WTC11 (cell line): ENCODE measurements at regions not wholly inside any gene's neighbourhood (a gene's known extent, or its start where the extent isn't known, plus 50 kb on each side); places are given as distances from the start of the nearest gene placed in this dataset.

ENCODE experiments used
- ATAC-seq: fragments of 200-7000 bp; cut with Tn5 transposase; 2 replicates; pipeline ENCODE4 v1.10.0; 2021; ENCODE audit warnings: mild to moderate bottlenecking, moderate library complexity
- CTCF ChIA-PET: fragments of 300-600 bp; sonication (Branson Sonifier 250); formaldehyde crosslinking; loops from one replicate; lab custom pipeline; 2021; ENCODE audit warnings: antibody characterized with exemption; lab: Charles Lee
- POLR2A ChIA-PET: fragments of 350-600 bp; sonication (Branson Sonifier 250); formaldehyde crosslinking; loops from one replicate; lab custom pipeline; 2021; ENCODE audit warnings: antibody characterized with exemption; lab: Charles Lee
- DNase-seq: peaks from one replicate; pipeline ENCODE4 v3.0.0; 2021; ENCODE audit warnings: low spot score
- H3K27ac Mint-ChIP-seq: 2 replicates; pipeline ENCODE4 v1.8.0; 2021; ENCODE audit warnings: mixed read lengths
- H3K27me3 Mint-ChIP-seq: 2 replicates; pipeline ENCODE4 v1.8.0; 2021; ENCODE audit warnings: low read depth, mild to moderate bottlenecking, moderate library complexity, mixed read lengths
- H3K36me3 Mint-ChIP-seq: 2 replicates; pipeline ENCODE4 v1.8.0; 2021; ENCODE audit warnings: mixed read lengths
- H3K4me1 Mint-ChIP-seq: 2 replicates; pipeline ENCODE4 v1.8.0; 2022; ENCODE audit warnings: mixed read lengths
- H3K4me3 Mint-ChIP-seq: 2 replicates; pipeline ENCODE4 v1.8.0; 2021; ENCODE audit warnings: mild to moderate bottlenecking, moderate library complexity, mixed read lengths
- H3K9me3 Mint-ChIP-seq: 2 replicates; pipeline ENCODE4 v1.8.0; 2021; ENCODE audit warnings: mixed read lengths
- CREB1 ChIP-seq: sonication (generic); formaldehyde crosslinking; IDR thresholded peaks from 2 replicates; pipeline ENCODE4 v1.8.0; 2023; ENCODE audit warnings: mild to moderate bottlenecking, missing genetic modification reagents
- ETV6 ChIP-seq: sonication (generic); formaldehyde crosslinking; IDR thresholded peaks from 2 replicates; pipeline ENCODE4 v1.8.1; 2022; ENCODE audit warnings: mild to moderate bottlenecking, missing genetic modification reagents
- GTF2I ChIP-seq: fragments of 250-450 bp; sonication (Bioruptor Pico); conservative IDR thresholded peaks from 2 replicates; pipeline ENCODE4 v1.4.0; 2021; ENCODE audit warnings: mild to moderate bottlenecking
- NFE2L1 ChIP-seq: sonication (generic); formaldehyde crosslinking; IDR thresholded peaks from 2 replicates; pipeline ENCODE4 v1.8.1; 2023; ENCODE audit warnings: missing genetic modification reagents
- NR2C2 ChIP-seq: sonication (generic); formaldehyde crosslinking; IDR thresholded peaks from 2 replicates; pipeline ENCODE4 v1.8.0; 2022; ENCODE audit warnings: mild to moderate bottlenecking, missing genetic modification reagents
- PRDM15 ChIP-seq: sonication (generic); formaldehyde crosslinking; IDR thresholded peaks from 2 replicates; pipeline ENCODE4 v1.8.0; 2022; ENCODE audit warnings: missing genetic modification reagents
- PRRX2 ChIP-seq: fragments of 250-450 bp; sonication (Bioruptor Pico); IDR thresholded peaks from 2 replicates; pipeline ENCODE4 v1.8.0; 2021; ENCODE audit warnings: mild to moderate bottlenecking
- RORB ChIP-seq: fragments of 250-450 bp; sonication (Bioruptor Pico); IDR thresholded peaks from 2 replicates; pipeline ENCODE4 v1.9.0; 2021; ENCODE audit warnings: mild to moderate bottlenecking
- SMAD3 ChIP-seq: sonication (generic); formaldehyde crosslinking; IDR thresholded peaks from 2 replicates; pipeline ENCODE4 v1.8.0; 2022; ENCODE audit warnings: missing genetic modification reagents, mild to moderate bottlenecking, borderline replicate concordance
- TEAD4 ChIP-seq: sonication (generic); formaldehyde crosslinking; IDR thresholded peaks from 2 replicates; pipeline ENCODE4 v1.8.0; 2022; ENCODE audit warnings: mild to moderate bottlenecking, missing genetic modification reagents
- ZNF263 ChIP-seq: sonication (generic); formaldehyde crosslinking; IDR thresholded peaks from 2 replicates; pipeline ENCODE4 v1.8.1; 2022; ENCODE audit warnings: low read depth, mild to moderate bottlenecking, moderate library complexity, missing genetic modification reagents
- ZNF671 ChIP-seq: fragments of 250-450 bp; sonication (Bioruptor Pico); IDR thresholded peaks from 2 replicates; pipeline ENCODE4 v1.8.0; 2021; ENCODE audit warnings: mild to moderate bottlenecking
- ZSCAN18 ChIP-seq: fragments of 250-450 bp; sonication (Bioruptor Pico); IDR thresholded peaks from 2 replicates; pipeline ENCODE4 v2.1.2; 2022; ENCODE audit warnings: mild to moderate bottlenecking, moderate library complexity
- TF ChIP-seq, protein P1 (sequence below): fragments of 250-450 bp; sonication (Bioruptor Pico); IDR thresholded peaks from 2 replicates; pipeline ENCODE4 v1.9.0; 2021; ENCODE audit warnings: moderate library complexity, mild to moderate bottlenecking, inconsistent platforms, borderline replicate concordance
- TF ChIP-seq, protein P2 (sequence below): sonication (generic); formaldehyde crosslinking; IDR thresholded peaks from 2 replicates; pipeline ENCODE4 v1.8.1; 2023; ENCODE audit warnings: mild to moderate bottlenecking, moderate library complexity, missing genetic modification reagents
- TF ChIP-seq, protein P3 (sequence below): sonication (generic); formaldehyde crosslinking; IDR thresholded peaks from 2 replicates; pipeline ENCODE4 v1.8.0; 2022; ENCODE audit warnings: mild to moderate bottlenecking, missing genetic modification reagents
- TF ChIP-seq, protein P4 (sequence below): sonication (generic); formaldehyde crosslinking; IDR thresholded peaks from 2 replicates; pipeline ENCODE4 v1.8.0; 2023; ENCODE audit warnings: mild to moderate bottlenecking, missing genetic modification reagents

GRCh38 chr6:154909821-154910220 is 85.3 kb upstream of the TIAM2 start (continued):
- no peak for TF ChIP-seq PRDM15 (CRISPR knock-in tag)
- TF ChIP-seq NFE2L1, result no peak
- no peak for TF ChIP-seq SMAD3 (CRISPR knock-in tag)
- no peak for TF ChIP-seq CREB1
- TF ChIP-seq ZSCAN18 (CRISPR knock-in tag), result no peak
- no peak for TF ChIP-seq PRRX2
- no peak for TF ChIP-seq ETV6 (CRISPR knock-in tag)
- TF ChIP-seq, protein P1, sequence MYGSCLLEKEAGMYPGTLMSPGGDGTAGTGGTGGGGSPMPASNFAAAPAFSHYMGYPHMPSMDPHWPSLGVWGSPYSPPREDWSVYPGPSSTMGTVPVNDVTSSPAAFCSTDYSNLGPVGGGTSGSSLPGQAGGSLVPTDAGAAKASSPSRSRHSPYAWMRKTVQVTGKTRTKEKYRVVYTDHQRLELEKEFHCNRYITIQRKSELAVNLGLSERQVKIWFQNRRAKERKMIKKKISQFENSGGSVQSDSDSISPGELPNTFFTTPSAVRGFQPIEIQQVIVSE (CRISPR knock-in tag), result no peak

- H3K27ac Mint-ChIP-seq, result no peak overlapping the region
- CTCF ChIA-PET, result no interaction called here
- TF ChIP-seq, protein P2, sequence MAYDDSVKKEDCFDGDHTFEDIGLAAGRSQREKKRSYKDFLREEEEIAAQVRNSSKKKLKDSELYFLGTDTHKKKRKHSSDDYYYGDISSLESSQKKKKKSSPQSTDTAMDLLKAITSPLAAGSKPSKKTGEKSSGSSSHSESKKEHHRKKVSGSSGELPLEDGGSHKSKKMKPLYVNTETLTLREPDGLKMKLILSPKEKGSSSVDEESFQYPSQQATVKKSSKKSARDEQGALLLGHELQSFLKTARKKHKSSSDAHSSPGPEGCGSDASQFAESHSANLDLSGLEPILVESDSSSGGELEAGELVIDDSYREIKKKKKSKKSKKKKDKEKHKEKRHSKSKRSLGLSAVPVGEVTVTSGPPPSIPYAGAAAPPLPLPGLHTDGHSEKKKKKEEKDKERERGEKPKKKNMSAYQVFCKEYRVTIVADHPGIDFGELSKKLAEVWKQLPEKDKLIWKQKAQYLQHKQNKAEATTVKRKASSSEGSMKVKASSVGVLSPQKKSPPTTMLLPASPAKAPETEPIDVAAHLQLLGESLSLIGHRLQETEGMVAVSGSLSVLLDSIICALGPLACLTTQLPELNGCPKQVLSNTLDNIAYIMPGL (CRISPR knock-in tag), result no peak
- TF ChIP-seq TEAD4 (no peak), ZNF263 (CRISPR knock-in tag) (no peak)
- POLR2A ChIA-PET, result no interaction called here
- H3K36me3 Mint-ChIP-seq, result no peaks in the 10 kb centered on the region
- H3K27me3 Mint-ChIP-seq, result no peaks in the 10 kb centered on the region
- DNase-seq (no peak), ATAC-seq (no peak)
- H3K4me3 Mint-ChIP-seq, result no peak overlapping the region
- H3K9me3 Mint-ChIP-seq, result no peaks in the 10 kb centered on the region
- peaks cover 11% of the 10 kb centered on the region for H3K4me1 Mint-ChIP-seq
Observed at GRCh38 chr6:154914288-154914687, 80.8 kb upstream of the TIAM2 start.

DNA sequence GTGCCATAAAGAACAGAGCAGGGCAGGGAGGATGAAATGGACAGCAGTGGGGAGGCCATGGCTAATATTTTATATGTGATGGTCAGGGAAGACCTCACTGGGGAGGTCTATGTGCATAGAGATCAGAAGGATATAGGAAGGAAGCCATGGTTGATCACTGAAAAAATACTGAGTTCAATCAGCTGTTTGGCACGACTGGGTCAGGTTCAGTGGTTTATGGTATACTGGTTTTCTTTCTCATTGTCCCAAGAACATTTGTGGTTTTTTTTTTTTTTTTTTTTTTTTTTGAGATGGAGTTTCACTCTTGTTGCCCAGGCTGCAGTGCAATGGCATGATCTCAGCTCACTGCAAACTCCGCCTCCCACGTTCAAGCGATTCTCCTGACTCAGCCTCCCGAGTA is 78.3 kb upstream of the TIAM2 start:
- no peaks in the 10 kb centered on the region for H3K27me3 Mint-ChIP-seq
- DNase-seq, result no peak
- H3K9me3 Mint-ChIP-seq, result no peaks in the 10 kb centered on the region
- CTCF ChIA-PET, result interaction anchor here (0.8 to 2.2 kb wide), 4 partner anchors 11 to 241 kb away, joined by 3 to 11 read pairs (median 4); no protein-coding TSS in a partner anchor
- no peak overlapping the region for H3K27ac Mint-ChIP-seq
- no peak for TF ChIP-seq PRRX2
- TF ChIP-seq, protein P3, sequence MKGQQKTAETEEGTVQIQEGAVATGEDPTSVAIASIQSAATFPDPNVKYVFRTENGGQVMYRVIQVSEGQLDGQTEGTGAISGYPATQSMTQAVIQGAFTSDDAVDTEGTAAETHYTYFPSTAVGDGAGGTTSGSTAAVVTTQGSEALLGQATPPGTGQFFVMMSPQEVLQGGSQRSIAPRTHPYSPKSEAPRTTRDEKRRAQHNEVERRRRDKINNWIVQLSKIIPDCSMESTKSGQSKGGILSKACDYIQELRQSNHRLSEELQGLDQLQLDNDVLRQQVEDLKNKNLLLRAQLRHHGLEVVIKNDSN, result no peak
- TF ChIP-seq RORB (CRISPR knock-in tag), result no peak
- TF ChIP-seq, protein P4, sequence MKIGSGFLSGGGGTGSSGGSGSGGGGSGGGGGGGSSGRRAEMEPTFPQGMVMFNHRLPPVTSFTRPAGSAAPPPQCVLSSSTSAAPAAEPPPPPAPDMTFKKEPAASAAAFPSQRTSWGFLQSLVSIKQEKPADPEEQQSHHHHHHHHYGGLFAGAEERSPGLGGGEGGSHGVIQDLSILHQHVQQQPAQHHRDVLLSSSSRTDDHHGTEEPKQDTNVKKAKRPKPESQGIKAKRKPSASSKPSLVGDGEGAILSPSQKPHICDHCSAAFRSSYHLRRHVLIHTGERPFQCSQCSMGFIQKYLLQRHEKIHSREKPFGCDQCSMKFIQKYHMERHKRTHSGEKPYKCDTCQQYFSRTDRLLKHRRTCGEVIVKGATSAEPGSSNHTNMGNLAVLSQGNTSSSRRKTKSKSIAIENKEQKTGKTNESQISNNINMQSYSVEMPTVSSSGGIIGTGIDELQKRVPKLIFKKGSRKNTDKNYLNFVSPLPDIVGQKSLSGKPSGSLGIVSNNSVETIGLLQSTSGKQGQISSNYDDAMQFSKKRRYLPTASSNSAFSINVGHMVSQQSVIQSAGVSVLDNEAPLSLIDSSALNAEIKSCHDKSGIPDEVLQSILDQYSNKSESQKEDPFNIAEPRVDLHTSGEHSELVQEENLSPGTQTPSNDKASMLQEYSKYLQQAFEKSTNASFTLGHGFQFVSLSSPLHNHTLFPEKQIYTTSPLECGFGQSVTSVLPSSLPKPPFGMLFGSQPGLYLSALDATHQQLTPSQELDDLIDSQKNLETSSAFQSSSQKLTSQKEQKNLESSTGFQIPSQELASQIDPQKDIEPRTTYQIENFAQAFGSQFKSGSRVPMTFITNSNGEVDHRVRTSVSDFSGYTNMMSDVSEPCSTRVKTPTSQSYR (CRISPR knock-in tag), result no peak
- TF ChIP-seq SMAD3 (CRISPR knock-in tag), result no peak
- no peak for TF ChIP-seq NFE2L1
- TF ChIP-seq NR2C2 (CRISPR knock-in tag), result no peak
- no peak for TF ChIP-seq CREB1
- no peak for TF ChIP-seq GTF2I (CRISPR knock-in tag)
- TF ChIP-seq ZNF671 (CRISPR knock-in tag), result no peak
- TF ChIP-seq, all 79 proteins: peak for 0
- POLR2A ChIA-PET, result no interaction called here
- ATAC-seq, result no peak
- no peak overlapping the region for H3K4me3 Mint-ChIP-seq
- H3K4me1 Mint-ChIP-seq, result peaks cover 2% of the 10 kb centered on the region
- no peaks in the 10 kb centered on the region for H3K36me3 Mint-ChIP-seq
